Endothelial cell of umbilical vein (primary cell): ENCODE measurements at regions not wholly inside any gene's neighbourhood (a gene's known extent, or its start where the extent isn't known, plus 50 kb on each side); places are given as distances from the start of the nearest gene placed in this dataset.

ENCODE experiments used
- CTCF ChIP-seq, 2 donors: IDR thresholded peaks; 1 replicate in 1 of 2; 2 replicates in 1 of 2; pipeline ENCODE4 v1.5.1; 2011; ENCODE audit warnings: low read length in 2 of 2, mild to moderate bottlenecking in 2 of 2, moderate library complexity in 2 of 2, control low read depth in 1 of 2, inconsistent platforms in 1 of 2, low read depth in 1 of 2; ENCODE audit not compliant: insufficient read depth in 1 of 2; ENCODE audit errors: extremely low read depth in 1 of 2
- EZH2 ChIP-seq: IDR thresholded peaks from 2 replicates; pipeline ENCODE4 v1.6.1; 2012; ENCODE audit warnings: borderline replicate concordance, low read depth, mild to moderate bottlenecking, moderate library complexity, low read length, inconsistent platforms; ENCODE audit not compliant: severe bottlenecking
- FOS ChIP-seq: IDR thresholded peaks from 2 replicates; pipeline ENCODE4 v1.6.1; 2011; ENCODE audit warnings: mild to moderate bottlenecking, low read length, moderate library complexity, borderline replicate concordance; ENCODE audit not compliant: insufficient read depth
- GATA2 ChIP-seq: IDR thresholded peaks from 2 replicates; pipeline ENCODE4 v1.7.0; 2011; ENCODE audit warnings: low read depth, mild to moderate bottlenecking, moderate library complexity, mixed read lengths, low read length; ENCODE audit not compliant: insufficient read length, insufficient read depth
- MAX ChIP-seq: IDR thresholded peaks from 2 replicates; pipeline ENCODE4 v1.6.1; 2011; ENCODE audit not compliant: insufficient read depth, insufficient read length
- MYC ChIP-seq: IDR thresholded peaks from one replicate; pipeline ENCODE4 v1.6.1; 2011; ENCODE audit warnings: mild to moderate bottlenecking, low read depth, low read length
- POLR2A ChIP-seq: IDR thresholded peaks from 2 replicates; pipeline ENCODE4 v1.6.1; 2012; ENCODE audit warnings: low read depth, mild to moderate bottlenecking, control low read depth, low read length
- POLR2AphosphoS5 ChIP-seq: IDR thresholded peaks from 2 replicates; pipeline ENCODE4 v1.6.1; 2012; ENCODE audit warnings: low read depth, mild to moderate bottlenecking, control low read depth, low read length, moderate library complexity; ENCODE audit not compliant: insufficient read depth

GRCh38 chr5:24712047-24712446, 67.3 kb upstream of the CDH10 start:
- no peak for TF ChIP-seq CTCF (IDR thresholded peaks at IDR 0.05; ENCODE audit: extremely low read depth in 1 of 2, insufficient read depth in 1 of 2, low read depth in 1 of 2, low read length in 2 of 2)
- no peak for TF ChIP-seq GATA2
- TF ChIP-seq POLR2A = no peak
- TF ChIP-seq MAX = no peak
- TF ChIP-seq POLR2AphosphoS5 = no peak
- no peak for TF ChIP-seq MYC
- TF ChIP-seq EZH2 = no peak
- no peak for TF ChIP-seq FOS
